ENCODE measurements at regions not wholly inside any gene's neighbourhood (a gene's known extent, or its start where the extent isn't known, plus 50 kb on each side); places are given as distances from the start of the nearest gene placed in this dataset.

GRCh38 chr4:108331905-108332632 is 163.3 kb upstream of the LEF1 start:
- DNase-seq (ENCODE audit: low read depth) = no peak

GRCh38 chr4:108328383-108328732 is 159.6 kb upstream of the LEF1 start:
- DNase-seq (ENCODE audit: low read depth) = no peak

GRCh38 chr4:108327642-108328382 is 159.1 kb upstream of the LEF1 start:
- DNase-seq (ENCODE audit: low read depth) = no peak

DNA sequence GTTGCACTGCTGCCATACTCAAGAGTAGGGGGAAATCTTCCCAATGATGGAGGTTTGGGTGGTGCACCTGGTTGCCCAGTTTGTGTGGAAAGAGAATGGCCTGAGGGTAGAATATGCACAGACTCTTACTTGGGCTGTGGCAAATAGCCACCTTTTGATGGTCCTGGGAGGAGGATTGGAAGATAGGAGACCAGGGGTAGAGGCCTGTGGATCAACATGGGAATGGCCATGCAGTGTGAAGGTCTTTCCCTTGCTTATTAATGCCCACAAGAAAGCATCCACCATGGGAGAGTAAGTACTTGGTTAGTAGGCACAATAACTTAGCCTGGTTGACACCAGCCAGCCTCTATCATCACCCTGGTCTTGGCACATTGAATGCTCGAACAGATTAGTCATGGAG is 156.8 kb upstream of the LEF1 start:
- DNase-seq (ENCODE audit: low read depth) = no peak

- no peak for DNase-seq (ENCODE audit: low read depth)
Observed at GRCh38 chr4:108324450-108324849, 155.7 kb upstream of the LEF1 start.

DNA sequence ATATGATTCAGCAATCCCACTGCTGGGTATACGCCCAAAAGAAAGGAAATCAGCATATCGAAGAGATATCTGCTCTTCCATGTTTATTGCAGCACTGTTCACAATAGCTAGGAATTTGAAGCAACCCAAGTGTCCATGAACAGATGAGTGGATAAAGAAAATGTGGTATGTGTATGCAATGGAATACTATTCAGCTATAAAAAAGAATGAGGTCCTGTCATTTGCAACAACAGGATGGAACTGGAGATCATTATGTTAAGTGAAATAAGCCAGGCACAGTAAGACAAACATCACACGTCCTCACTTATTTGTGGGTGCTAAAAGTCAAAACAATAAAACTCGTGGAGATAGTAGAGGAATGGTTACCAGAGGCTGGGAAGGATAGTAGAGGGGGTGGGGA is 153.8 kb upstream of the LEF1 start:
- DNase-seq (ENCODE audit: low read depth) = no peak

DNA sequence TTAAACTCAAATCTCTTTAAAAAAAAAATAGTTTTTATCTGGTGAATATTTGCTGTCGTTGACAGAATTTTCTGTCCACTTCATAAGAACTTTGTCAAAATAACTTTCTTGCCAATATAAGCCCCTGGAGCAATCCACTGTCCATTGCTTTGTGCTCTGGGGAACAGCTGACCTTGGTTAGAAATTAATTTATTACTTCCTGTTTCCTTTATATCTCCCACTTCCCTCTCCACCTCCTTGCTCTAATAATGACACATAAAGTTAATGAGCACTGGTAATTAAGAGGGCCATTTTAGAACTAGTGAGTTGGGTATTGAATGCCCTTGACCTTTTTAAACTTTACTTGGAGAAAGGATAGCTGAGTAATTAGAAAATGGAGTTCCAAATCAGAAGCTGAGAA is 151.3 kb upstream of the LEF1 start:
- no peak for DNase-seq (ENCODE audit: low read depth)

DNA sequence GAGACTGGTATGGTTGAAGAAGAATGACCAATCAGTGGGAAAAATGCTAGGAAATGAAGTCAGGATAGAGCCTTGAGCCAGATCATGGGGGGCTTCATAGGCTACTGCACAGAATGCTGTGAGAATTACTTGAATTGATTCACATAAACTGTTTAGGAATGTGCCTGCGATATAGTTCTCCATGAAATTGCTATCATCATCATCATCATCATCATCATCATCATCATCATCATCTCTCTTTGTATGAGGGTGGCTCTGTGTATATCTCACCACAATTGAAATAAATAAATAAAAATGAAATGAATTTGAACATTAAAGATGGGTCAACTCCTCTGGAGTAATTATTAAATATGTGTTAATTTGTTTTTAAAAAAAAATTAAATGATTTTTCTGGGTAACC is 148.6 kb upstream of the LEF1 start:
- DNase-seq (ENCODE audit: low read depth) = no peak

DNA sequence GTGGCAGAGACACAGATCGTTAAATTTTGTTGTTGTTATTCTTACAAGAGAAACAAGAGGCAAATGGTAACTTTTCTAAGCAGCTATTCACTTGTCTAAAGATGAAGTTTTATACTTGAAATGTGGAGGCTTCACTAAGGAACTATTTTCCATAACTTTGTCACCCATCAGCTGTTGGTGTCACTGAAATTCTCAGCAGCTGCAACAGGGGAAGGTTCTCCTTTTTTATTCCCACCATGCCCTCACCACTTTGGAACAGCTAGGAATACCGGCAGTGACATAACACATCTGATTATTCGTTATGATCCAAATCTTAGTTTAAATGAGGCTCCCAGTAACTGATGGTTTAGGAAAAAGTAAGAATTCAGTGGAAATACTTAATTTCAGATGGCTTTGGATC is 147.0 kb upstream of the LEF1 start:
- no peak for DNase-seq (ENCODE audit: low read depth)

GRCh38 chr4:108314900-108315589 is 146.3 kb upstream of the LEF1 start:
- no peak for DNase-seq (ENCODE audit: low read depth)

DNA sequence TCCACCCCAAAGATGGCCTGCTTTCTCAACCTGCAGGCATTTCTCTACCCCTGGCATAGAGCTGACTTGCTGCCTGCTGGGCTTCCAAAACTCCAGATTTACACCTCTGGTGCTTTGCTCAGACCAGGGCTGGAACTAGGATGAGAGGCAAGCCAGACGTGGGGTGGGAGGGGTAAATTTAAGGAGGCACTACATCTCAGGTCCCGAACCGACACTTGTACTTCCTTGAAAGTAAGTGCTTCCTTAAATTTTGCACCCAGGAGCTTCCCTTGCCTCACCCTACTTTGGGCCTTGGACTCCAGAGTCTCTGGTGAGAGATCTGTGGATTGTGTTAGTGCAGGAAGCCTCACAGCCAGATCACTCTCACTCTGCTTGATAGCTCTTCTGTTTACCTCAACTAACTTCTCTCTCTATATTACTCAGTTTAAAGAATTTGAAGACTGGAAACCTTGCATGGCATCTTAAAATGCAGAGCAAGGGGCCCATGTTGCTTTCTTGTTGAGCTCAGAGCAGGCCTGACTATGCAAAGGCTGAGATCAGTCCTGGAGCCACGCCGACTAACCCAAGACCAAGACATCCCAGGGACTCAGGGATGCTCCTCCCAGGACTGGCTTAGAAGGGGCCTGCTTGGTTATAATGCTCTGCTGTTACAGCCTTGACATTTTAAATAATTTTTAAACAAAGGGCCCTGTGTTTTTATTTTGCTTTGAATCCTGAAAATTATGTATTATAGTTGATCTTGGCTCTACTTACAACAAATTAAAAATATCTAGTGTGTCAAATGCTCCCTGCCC is 145.0 kb upstream of the LEF1 start:
- DNase-seq (ENCODE audit: low read depth) = no peak

- DNase-seq (ENCODE audit: low read depth) = no peak
Observed at GRCh38 chr4:108311313-108311712, 142.6 kb upstream of the LEF1 start.

DNA sequence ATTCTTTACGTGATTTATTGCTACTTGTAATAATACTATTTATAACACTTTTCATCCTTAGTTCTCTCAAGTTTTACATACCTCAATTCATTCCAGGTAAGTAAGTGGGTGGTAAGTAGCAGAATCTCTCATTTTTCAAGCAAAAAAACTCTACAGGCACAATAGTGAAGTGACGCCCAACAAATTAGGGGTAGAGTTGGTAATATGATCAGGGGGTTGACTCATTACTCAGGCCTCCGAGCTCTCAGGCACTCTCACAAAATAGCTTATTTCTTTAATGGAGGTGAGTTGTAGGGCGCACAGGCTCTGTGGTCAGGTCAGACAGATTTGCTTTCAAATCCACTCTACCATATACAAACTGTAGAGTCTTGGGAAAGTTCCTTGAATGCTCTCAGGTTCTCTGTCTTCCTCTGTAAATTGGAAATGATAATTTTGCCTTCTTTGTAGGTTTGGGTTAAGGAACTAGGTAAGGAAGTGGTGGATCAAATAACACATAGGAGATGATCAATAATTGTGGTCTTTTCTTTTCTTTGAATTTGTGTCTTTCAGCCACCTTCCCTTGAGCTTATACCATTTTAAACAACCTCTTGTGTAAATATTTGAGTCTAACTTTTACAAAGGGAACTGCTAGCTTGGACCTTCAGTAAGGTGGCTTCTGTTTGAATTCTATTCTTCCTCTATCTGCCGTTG is 134.9 kb upstream of the LEF1 start:
- DNase-seq (ENCODE audit: low read depth) = no peak

GRCh38 chr4:108301545-108302251 is 133.0 kb upstream of the LEF1 start:
- no peak for DNase-seq (ENCODE audit: low read depth)

DNA sequence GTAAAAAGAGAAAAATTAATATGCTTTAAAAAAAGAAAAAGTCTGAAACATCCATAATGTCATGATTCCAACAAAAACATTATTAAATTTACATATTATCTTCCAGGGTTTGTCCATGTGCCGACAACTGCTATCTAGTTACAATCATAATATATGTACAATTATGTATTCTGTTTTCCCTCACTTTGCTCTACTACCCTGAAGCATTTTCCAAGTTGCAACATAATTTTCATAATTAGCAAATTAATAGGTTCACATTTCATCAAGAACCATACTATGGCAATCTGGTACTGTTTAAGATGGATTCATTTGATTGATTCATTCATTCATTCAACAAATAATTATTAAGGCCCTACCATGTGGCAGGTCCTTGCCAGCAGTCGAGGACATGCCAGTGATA is 128.9 kb upstream of the LEF1 start:
- DNase-seq (ENCODE audit: low read depth) = no peak

DNA sequence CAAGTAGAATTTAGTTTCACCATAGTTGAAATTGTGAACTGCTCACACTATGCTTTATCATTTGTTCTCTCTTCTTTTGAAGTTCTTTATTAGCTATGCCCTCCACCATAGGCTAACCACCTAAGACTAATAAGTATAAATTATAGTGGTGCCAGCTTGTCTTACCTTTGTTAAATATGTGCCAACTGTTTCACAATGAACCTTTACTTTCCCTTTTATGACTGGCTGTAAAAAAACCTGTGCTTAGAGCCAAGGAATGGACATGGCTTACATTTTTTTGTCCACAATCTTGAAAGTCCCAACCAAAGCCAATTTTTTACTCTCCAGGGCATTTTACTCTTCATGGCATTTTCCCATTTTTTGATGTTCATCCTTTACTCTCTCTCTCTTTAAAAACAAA is 123.5 kb upstream of the LEF1 start:
- DNase-seq (ENCODE audit: low read depth) = no peak

- DNase-seq (ENCODE audit: low read depth) = no peak
Observed at GRCh38 chr4:108291137-108291536, 122.4 kb upstream of the LEF1 start.

GRCh38 chr4:108287834-108288413 is 119.2 kb upstream of the LEF1 start:
- no peak for DNase-seq (ENCODE audit: low read depth)

GRCh38 chr4:108280072-108280471 is 111.3 kb upstream of the LEF1 start:
- DNase-seq (ENCODE audit: low read depth) = no peak

DNA sequence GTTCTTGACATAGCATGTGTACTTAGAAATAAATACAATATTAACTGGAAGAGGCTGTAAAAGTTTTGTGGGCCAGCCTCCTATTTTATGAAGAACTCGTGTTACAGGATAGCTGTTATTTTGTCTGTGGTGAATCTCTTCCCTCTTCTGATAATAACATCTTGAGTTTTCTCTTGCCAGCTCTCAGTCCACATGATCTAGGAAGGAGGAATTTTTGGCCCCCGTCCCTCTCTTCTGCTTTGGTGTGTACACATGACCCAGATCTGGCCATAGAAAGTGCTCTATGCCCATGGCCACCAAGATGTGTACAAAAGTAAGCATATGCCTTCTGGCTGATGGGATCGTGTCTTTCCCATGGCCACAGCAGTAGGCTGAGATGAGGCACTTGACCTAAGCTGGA is 108.0 kb upstream of the LEF1 start:
- DNase-seq (ENCODE audit: low read depth) = no peak

DNA sequence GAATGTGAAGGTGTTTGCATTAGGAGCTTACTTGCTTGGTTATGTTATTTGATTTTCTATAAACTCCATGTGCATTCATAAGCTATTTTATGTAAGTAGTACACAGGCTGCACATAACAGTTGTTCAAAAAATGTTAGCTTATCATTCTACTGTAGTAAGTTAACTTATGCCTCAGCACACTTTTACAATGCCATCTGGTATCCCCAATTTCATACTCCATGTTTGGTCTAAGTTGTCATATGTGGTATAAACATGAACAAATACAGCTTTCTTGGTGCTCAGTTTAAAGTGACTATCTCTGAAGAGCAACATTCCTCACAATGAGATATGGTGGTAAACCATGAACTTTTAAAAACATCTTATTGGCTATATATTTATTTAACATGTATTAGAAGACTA is 104.3 kb upstream of the LEF1 start:
- no peak for DNase-seq (ENCODE audit: low read depth)

Data from activated T-cell treated with anti-CD3 and anti-CD28 coated beads for 48 hours (primary cell).